Stimulated activated CD8-positive, alpha-beta memory T cell treated with anti-CD3 and anti-CD28 coated beads, Interleukin-4, amount 100 ng/mL, for 24 hours (primary cell): ENCODE measurements at regions not wholly inside any gene's neighbourhood (a gene's known extent, or its start where the extent isn't known, plus 50 kb on each side); places are given as distances from the start of the nearest gene placed in this dataset.
"Not testable (repeated sequence)": the region's sequence is repeated elsewhere in the genome, so short reads cannot be mapped to it uniquely, and the experiment has no call there.

Experiments
- DNase-seq: peaks from one replicate; pipeline ENCODE4 v3.0.0-alpha.2; 2020; ENCODE audit warnings: low read depth

DNA sequence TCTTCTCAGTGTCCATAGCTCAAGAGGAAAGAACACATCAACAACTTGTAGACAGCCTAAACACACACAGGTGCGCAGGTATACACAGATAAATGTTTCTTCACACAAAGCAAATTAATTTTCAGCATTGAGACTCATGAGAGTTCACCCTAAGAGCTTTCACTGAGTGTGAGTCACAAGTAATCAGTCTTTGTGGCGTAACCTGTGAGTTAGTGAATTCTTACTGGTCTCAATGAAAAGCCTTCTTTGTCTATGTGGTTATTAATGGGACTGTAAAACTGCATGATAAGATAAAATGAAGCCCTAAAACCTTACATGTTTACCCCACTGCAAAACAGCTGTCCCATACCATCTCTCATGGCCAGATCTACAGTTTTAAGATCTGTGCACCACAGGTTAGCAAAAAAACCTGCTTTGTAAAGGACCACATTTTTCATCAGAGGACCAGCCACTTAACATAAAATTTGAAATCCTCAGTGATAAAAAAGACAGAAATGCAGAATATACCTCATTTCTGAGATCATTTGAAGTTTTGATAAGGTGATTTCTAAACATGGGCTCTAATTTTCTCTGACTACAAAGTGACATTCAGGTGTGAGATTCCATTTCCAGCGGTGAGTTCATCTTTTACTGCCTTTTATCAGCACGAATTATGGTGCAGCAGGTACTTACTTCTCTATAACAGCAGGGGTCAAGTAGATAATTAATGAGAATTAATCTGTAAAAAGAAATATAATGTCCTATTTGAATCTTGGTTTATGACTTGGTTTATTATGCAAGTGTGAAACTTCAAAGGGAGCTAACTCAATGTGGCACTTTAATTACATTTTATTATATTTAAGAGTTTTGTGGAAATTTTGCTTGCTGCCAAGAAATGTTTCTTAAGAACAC lies 335.7 kb upstream of the PIK3R1 start:
- no peak for DNase-seq

DNA sequence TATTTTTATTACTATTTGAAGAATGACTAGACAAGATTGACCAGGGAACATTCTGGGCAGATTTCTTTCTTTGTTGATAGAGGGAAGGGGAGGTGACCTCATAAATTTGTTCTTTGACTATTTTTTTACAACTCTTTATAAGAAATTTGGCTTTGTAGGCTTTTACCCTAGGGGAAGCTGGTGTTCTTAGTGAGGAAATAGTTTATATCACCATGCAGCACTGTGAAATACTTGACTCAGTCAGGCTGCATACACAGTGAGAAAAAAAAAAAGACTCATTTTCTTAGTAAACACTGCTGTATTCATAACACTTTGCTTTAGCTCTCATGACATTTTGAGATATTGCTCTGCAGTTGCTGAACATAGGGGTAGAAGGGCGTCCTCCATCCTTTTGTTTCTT lies 336.6 kb upstream of the PIK3R1 start:
- no peak for DNase-seq

DNA sequence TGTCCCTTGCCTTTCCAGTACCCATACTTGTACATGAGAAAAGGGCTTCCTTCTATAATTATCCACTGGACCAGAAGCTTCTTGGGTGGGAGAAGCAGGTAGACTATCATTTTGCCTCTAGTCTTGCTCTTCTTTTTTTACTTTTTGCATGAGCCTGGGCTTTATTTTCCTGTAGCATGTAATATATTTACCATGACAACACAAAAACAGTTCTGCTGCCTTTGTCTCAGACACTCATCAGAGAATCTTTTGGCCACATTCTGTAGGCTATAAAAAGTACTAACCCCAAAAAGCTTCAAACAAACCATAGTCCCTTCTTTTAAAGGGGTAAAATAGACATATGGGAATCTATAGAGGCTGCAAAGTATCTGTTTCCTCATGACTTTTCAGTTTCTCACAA lies 339.2 kb upstream of the PIK3R1 start:
- DNase-seq = no peak

DNA sequence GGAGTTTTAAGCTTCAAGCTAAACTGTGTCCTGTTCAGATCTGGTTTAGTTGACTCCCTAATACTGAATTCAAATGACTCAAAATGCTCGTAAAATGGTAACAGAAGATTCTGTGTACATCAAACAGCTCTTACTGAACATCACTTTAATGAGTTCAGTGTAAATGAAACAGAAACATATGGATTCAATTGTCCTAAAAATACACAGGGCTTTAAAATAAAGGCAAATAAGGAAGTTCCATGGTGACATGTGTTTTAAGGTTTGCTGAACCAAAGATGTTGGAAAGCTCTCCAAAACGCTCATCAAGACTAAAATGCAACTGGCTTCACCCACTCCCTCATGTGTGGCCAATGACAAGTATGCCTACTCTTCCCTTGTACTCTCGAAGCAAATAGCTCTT lies 340.0 kb upstream of the PIK3R1 start:
- DNase-seq = no peak

DNA sequence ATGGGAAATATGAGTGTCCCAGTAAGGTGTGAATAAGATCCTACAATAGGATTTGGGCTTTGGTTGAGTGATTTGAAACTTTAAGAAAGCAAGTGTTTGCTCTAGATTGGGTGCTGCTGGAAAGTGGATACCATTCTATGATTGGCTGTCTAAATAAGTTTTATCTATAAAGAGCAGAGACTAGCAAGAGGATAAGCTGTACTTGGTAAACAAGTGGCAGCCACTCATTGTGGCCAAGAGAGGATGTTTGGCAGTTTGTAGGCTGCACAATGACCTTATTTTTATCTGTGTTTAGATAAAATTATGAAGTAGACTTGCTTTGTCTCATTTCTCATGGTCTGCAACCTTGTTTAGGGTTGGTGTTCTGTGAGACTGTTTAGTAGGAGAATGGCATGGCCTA lies 341.6 kb upstream of the PIK3R1 start:
- DNase-seq = no peak

DNA sequence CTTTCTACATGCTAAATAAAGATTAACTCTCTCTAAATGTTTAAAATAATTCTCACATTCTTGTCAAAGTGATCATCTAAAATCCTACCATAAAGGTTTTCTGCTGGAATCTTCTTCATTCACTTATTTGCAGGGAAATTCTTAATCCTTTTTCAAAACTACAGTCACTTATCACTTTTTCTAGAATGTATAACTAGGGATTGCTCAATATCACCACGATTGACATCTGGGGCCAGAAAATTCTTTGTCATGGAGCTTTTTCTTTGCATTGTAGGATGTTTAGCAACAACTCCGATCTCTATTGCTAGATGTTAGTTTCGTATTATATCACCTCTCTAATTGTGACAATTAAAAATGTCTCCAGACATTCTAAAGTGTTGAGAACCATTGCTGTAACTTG lies 344.9 kb upstream of the PIK3R1 start:
- DNase-seq = no peak

DNA sequence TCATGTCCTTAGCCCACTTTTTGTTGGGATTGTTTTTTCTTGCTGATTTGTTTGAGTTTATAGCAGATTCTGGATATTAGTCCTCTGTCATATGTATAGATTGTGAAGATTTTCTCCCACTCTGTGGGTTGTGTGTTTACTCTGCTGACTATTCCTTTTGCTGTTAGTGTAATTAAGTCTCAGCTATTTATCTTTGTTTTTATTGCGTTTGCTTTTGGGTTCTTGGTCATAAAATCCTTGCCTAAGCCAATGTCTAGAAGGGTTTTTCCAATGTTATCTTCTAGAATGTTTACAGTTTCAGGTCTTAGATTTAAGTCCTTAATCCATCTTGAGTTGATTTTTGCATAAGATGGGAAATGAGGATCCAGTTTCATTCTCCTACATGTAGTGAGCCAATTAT lies 351.2 kb upstream of the PIK3R1 start:
- DNase-seq = not testable (repeated sequence)

DNA sequence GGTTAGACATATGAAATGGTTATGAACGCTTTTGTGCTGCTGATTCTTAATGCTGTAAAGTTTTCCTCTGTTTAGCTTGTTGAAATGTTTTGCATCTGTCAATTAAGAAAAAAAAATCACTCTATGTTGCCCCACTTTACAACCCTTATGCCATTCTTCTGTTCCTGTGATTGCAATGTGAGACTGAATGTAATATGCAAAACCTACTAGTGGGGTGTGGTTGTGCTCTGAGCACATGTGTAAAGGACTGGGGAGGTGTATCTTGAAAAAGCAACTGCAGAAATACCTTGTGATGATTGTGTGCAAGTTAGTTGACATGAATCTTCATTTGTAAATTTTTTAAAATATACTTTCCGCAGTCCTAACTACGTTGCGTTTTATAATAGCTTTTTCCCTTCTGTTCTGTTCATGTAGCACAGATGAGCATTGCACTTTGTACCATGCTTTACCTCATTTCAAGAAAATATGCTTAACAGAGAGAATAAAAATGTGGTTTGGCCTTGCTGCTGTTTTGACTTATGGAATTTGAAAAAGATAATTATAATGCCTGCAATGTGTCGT lies 357.0 kb upstream of the PIK3R1 start:
- no peak for DNase-seq

DNA sequence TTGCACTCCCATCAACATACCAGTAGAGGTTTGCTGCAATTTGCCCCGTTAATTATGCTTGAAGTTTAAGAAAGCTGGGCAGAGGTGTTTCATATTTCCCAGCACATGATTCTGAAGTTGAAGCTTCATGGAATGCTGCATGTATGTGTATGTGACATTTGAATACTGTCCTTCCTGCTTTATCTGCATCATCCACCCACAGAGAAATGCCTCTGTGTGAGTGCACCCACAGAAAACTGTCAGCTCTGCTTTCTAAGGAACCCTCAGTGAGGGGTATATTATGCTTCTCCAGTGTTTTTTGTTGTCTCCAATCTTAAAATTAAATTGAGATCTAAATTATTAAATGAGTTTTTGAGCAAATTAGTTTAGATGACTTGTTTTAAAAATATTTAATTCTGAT lies 358.1 kb upstream of the PIK3R1 start:
- no peak for DNase-seq

DNA sequence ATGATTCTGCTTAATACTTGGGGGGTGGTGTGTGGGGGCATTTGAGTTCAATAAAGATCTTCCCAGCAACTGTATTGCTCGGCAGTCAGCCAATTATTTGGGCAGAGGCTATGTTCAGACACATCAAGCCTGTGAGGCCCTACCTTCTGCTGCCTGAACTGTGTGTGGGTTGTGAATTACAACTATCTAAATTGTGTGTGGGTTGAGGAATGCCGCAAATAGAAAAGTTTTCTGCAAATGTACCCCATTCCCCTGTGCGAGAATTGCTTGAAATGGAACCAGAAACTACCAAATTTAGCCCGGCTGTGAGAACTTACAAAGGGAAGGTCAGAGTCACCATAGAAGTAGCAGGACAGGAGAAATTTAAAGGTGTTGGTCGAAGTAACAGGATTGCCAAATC lies 360.0 kb upstream of the PIK3R1 start:
- DNase-seq = no peak

DNA sequence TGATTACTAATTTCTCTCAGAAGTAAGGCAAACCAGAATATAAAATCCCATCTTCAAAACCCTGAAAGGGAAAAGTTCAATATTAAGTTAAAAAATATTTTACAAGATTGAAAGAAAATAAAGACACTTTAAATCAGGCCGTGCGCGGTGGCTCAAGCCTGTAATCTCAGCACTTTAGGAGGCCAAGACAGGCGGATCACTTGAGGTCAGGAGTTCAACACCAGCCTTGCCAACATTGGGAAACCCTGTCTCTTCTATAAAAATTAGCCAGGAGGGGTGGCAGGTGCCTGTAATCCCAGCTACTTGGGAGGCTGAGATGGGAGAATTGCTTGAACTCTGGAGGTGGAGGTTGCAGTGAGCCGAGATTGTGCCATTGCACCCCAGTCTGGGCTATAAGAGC lies 364.6 kb upstream of the PIK3R1 start:
- DNase-seq = not testable (repeated sequence)

DNA sequence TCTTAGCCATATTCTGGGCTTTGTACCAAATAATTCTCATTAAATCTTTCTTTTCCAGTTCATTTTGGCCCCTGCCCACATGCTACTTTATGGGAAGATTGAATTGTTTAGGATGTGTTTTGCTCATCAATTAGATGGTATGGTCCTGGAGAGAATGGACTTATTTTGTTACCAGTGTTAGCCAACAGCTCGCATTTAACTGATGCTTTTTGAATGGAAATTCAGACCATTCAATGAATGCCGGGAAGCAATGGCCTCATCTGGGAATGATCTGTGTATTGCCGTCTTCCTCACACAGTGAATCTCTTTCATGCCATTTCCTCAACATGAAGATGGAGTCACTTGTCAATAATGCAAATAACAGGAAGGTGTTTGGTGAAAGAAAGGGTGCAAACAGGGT lies 370.6 kb upstream of the PIK3R1 start:
- no peak for DNase-seq

DNA sequence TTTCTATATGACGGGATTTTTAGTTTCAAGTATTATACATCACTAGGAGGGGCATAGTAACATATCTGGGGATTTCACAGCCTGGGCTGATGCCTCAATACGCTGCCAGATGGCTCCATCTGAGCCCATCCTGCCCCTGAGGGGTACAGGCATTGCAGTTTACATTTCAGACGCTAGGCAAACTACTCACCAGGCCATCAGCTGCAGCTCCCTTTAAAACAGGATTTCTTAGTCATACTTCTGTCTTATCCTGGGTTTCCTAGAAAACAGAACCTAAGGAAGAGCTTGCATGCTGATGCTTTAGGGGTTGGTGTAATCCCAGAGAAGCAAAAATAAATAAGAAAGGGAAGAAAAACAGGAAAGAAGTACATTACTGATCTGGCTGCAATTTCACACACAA lies 372.8 kb upstream of the PIK3R1 start:
- no peak for DNase-seq

DNA sequence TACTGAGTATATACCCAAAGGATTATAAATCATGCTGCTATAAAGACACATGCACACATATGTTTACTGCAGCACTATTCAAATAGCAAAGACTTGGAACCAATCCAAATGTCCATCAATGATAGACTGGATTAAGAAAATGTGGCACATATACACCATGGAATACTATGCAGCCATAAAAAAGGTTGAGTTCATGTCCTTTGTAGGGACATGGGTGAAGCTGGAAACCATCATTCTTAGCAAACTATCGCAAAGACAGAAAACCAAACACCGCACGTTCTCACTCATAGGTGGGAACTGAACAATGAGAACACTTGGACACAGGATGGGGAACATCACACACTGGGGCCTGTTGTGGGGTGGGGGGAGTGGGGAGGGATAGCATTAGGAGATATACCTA lies 378.3 kb upstream of the PIK3R1 start:
- not testable (repeated sequence) for DNase-seq

DNA sequence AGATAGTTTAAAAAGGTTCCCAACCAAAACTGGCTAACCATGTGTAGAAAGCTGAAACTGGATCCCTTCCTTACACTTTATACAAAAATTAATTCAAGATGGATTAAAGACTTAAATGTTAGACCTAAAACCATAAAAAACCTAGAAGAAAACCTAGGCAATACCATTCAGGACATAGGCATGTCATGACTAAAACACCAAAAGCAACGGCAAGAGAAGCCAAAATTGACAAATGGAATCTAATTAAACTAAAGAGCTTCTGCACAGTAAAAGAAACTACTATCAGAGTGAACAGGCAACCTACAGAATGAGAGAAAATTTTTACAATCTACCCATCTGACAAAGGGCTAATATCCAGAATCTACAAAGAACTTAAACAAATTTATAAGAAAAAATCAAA lies 379.1 kb upstream of the PIK3R1 start:
- DNase-seq = not testable (repeated sequence)

DNA sequence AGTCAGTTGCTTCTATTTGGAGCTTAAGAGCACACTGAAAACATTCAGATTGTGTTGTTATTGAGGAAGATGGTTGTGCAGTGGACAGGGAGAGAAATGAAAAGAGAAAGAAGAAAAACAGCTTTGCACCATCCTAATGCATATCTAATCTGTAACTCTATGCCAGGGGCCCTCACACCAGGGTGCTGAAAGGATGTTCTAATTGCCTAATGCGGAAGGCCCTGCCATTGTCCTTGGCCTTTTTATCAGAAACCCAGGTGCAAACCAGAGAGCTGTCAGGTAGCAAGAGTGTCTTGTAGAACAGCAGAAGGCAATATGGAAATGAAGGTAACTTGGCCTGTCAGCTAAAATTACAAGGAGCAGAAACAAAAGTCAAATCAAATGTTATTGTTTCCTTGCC lies 384.5 kb upstream of the PIK3R1 start:
- no peak for DNase-seq

DNA sequence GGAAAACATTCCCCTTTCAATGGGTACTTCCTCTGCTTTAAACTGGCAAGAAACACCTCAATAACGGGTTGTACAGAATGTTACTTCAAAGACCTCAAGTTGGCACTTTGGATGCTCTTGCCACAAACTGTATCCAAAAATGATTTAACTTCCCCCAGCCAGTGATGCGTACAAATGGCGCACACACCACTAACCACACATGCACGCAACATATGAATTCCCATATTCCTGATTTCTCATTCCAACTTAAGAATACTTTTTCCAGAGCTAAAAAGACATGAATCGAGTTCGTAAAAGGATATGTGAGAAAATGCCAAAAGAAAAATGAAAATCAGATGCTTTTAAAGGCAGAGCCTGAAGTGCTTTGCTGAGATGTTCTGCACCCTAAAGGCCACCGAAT lies 388.0 kb upstream of the PIK3R1 start:
- no peak for DNase-seq

DNA sequence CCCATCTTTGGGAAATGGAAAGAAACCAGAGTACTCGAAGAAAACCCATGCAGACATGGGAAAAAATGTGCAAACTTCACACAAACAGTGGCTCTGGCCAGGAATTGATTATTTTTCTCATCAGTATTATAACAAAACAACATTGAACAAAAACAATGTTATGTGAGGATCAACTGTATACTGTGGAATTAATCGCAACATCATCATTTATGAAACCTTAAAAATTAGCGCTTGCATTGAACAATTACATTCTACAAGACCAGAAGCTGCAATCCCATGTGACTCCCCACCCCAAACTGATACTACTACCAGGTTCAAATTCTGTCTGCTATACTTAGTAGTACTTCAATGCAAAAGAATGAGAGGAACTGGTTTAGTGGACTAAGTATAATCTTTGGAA lies 390.7 kb upstream of the PIK3R1 start:
- DNase-seq = no peak

DNA sequence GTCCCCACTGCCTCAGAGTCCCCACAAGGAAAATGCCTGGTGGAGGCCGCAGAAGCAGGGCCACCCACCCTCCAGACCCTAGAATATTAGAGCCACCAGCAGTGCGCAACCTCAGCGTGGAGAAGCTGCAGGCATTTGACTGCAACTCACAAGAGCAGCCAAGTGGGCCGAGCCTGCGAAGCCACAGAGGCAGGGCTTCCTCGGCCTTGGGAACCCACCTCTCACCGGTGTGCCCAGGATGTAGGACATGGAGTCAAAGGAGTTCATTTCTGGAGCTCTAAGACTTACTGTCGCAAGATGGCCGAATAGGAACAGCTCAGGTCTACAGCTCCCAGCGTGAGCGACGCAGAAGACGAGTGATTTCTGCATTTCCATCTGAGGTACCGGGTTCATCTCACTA lies 397.9 kb upstream of the PIK3R1 start:
- no peak for DNase-seq

DNA sequence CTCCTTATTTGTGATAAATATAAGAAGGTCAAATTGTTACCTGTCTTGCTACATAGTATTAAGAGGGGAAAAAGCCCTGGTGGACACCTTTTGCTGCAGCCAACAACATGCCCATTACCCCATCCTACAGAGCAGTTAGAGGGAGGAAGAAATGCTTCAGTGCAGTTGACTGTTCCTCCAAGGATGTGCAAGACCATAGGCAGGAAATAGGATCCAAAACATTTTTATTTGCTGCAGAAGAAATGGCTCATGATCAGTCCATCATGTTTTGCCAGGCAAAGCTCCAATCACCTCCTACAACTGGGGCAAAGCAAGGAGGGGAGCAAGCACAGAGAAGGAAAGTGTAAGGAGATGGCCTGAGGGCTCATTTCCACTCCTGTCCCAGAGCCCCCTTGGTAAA lies 399.1 kb upstream of the PIK3R1 start:
- no peak for DNase-seq

DNA sequence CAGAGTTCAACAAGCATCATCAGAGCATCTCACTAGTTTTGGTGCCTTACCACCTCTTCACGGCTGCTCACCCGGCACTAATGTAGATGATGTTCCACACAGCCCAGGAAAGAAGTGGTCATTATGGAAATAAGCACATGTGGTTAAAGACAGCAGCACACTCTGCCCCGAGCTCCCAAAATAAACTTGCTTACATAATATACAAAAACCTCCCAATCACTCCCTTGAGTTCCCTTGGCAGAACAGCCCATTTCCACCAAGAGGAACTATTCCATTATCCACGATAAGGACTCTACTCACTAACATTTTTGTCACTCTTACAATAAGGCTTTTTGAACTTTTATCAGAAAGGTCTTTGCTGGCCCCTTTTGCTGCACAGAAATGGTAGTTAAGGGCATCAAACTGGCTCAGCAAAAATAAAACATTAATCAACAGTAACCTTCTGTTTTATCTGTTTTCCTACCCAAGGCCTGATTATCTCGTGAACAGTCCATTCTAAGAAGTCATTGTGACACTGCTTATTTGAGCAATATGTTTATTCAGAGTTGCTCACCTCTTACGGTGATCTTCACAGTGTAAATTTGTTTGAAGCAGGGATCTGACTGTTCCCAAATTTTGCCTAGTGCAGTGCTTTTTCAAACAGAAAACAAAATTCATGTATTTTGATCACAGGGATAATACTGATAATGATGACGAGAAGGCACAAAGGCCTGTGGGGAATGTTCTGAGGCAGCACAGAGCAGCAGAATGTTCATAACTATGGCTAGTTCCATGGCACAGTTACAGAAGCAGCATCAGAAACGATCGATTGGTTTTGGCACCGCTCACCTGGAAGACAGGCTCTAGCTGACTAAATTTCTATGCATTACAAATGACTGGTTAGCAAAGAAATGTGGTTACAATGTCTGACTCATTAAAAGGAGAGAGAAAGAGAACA lies 399.8 kb upstream of the PIK3R1 start:
- no peak for DNase-seq

DNA sequence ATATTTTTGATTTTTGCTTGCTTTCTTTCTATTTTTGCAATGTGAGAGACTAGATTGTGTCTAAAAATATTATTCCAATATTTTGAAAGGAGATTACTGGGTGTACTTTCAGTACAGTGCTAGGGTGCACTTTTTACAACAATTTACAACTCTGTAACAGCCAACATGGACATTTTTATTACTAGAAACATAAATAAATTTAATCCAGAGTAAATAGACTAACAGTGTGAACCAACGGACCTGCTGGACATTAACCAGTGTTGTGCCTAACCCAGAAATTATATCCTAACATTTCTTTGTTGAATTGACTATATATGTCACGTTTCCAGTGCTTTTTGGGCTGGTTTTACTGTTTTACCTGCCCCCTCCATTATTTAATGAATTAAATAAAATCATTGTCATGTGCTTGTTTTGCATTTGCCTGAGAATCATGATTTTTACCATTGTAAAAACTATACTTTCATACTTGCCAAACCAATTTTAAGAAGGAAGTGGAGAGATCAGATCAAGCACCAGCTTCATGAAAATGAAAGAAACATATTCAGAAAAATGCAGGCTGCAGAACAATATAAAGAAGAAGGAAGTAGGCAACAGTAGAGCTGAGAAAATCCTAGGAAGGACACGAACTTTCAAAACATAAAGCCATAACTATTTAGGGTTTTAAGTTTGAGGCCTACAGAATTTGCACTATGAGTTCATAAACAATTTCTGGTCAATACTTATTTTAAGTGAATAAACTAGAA lies 400.8 kb upstream of the PIK3R1 start:
- no peak for DNase-seq
